ENCODE measurements at regions not wholly inside any gene's neighbourhood (a gene's known extent, or its start where the extent isn't known, plus 50 kb on each side); places are given as distances from the start of the nearest gene placed in this dataset.

- Histone ChIP-seq H3K27me3 (ENCODE audit: control insufficient read depth, low read length) (no peaks in the 10 kb centered on the region), H3K9me3 (ENCODE audit: control insufficient read depth, insufficient read depth, low read length) (no peaks in the 10 kb centered on the region)
Measured at GRCh38 chr21:36642777-36643176, 56.1 kb upstream of the SIM2 start.

GRCh38 chr21:36643374-36644250 lies 55.3 kb upstream of the SIM2 start:
- Histone ChIP-seq H3K36me3 (ENCODE audit: control insufficient read depth, low read length) (no peaks in the 10 kb centered on the region), H3K4me1 (ENCODE audit: control insufficient read depth, low read length) (0 out of 2 replicates have a peak, but pooled peaks cover 3% of the 10 kb centered on the region), H4K20me1 (ENCODE audit: control insufficient read depth, insufficient read depth, low read depth, low read length) (no peaks in the 10 kb centered on the region), H3K9me3 (ENCODE audit: control insufficient read depth, insufficient read depth, low read length) (no peaks in the 10 kb centered on the region), H3K79me2 (ENCODE audit: control insufficient read depth, low read length) (no peaks in the 10 kb centered on the region), H3K4me3 (ENCODE audit: low read length) (no peak overlapping the region), H3K4me2 (ENCODE audit: low read length) (no peak overlapping the region), H3K9me2 (replicated peaks; ENCODE audit: control insufficient read depth, low read length) (no peaks in the 10 kb centered on the region), H3K27me3 (ENCODE audit: control insufficient read depth, low read length) (no peaks in the 10 kb centered on the region), H3K27ac (ENCODE audit: low read depth, low read length) (no peak overlapping the region), H3F3A (ENCODE audit: control insufficient read depth, insufficient read depth) (no peaks in the 10 kb centered on the region)
- no peak for TF ChIP-seq CTCF (IDR thresholded peaks at IDR 0.05; ENCODE audit: low read depth, low read length, poor library complexity, severe bottlenecking)

More at GRCh38 chr21:36642777-36643176, 56.1 kb upstream of the SIM2 start:
- TF ChIP-seq EZH2phosphoT487 (IDR thresholded peaks at IDR 0.05; ENCODE audit: borderline replicate concordance, low read length), result no peak
- no peak for TF ChIP-seq CTCF (IDR thresholded peaks at IDR 0.05; ENCODE audit: low read depth, low read length, poor library complexity, severe bottlenecking)
- Histone ChIP-seq H3K4me3 (ENCODE audit: low read length) (no peak overlapping the region), H3K4me1 (ENCODE audit: control insufficient read depth, low read length) (0 out of 2 replicates have a peak, but pooled peaks cover 3% of the 10 kb centered on the region), H3K27ac (ENCODE audit: low read depth, low read length) (no peak overlapping the region), H3K9me2 (replicated peaks; ENCODE audit: control insufficient read depth, low read length) (no peaks in the 10 kb centered on the region), H3K4me2 (ENCODE audit: low read length) (no peak overlapping the region), H3F3A (ENCODE audit: control insufficient read depth, insufficient read depth) (no peaks in the 10 kb centered on the region), H4K20me1 (ENCODE audit: control insufficient read depth, insufficient read depth, low read depth, low read length) (no peaks in the 10 kb centered on the region), H3K79me2 (ENCODE audit: control insufficient read depth, low read length) (no peaks in the 10 kb centered on the region), H3K36me3 (ENCODE audit: control insufficient read depth, low read length) (no peaks in the 10 kb centered on the region)

DNA sequence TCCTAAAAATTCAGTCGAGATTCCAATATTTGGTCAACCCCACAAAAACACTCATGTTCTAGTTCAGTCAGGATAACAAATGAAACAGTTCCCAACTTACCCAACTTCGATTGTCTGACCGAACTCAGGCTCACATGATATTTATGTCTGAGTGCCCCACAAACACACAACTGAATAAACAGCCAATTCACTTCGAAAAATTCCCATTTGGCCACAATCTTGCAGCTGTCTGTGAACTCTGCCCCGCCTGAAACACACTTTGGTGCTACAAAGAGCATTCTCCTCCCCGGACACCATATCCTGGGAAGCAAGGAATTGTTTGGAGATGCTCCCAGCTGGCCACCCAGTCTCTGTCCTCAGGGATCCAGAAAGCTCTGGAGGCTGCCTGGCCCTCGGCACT lies 52.9 kb upstream of the SIM2 start:
- H4K20me1 ChIP-seq (ENCODE audit: control insufficient read depth, insufficient read depth, low read depth, low read length), result no peaks in the 10 kb centered on the region
- H3K79me2 ChIP-seq (ENCODE audit: control insufficient read depth, low read length), result no peaks in the 10 kb centered on the region
- no peak overlapping the region for H3K4me3 ChIP-seq (ENCODE audit: low read length)
- H3K4me1 ChIP-seq (ENCODE audit: control insufficient read depth, low read length), result 0 out of 2 replicates have a peak, but pooled peaks cover 3% of the 10 kb centered on the region
- no peak overlapping the region for H3K27ac ChIP-seq (ENCODE audit: low read depth, low read length)
- no peak for TF ChIP-seq CTCF (IDR thresholded peaks at IDR 0.05; ENCODE audit: low read depth, low read length, poor library complexity, severe bottlenecking)
- no peak for TF ChIP-seq EZH2phosphoT487 (IDR thresholded peaks at IDR 0.05; ENCODE audit: borderline replicate concordance, low read length)
- H3K36me3 ChIP-seq (ENCODE audit: control insufficient read depth, low read length), result no peaks in the 10 kb centered on the region
- H3K27me3 ChIP-seq (ENCODE audit: control insufficient read depth, low read length), result no peaks in the 10 kb centered on the region
- no peak overlapping the region for H3K4me2 ChIP-seq (ENCODE audit: low read length)
- no peaks in the 10 kb centered on the region for H3K9me2 ChIP-seq (replicated peaks; ENCODE audit: control insufficient read depth, low read length)
- H3F3A ChIP-seq (ENCODE audit: control insufficient read depth, insufficient read depth), result no peaks in the 10 kb centered on the region
- no peaks in the 10 kb centered on the region for H3K9me3 ChIP-seq (ENCODE audit: control insufficient read depth, insufficient read depth, low read length)
